SK-N-SH (cell line): ENCODE measurements at regions not wholly inside any gene's neighbourhood (a gene's known extent, or its start where the extent isn't known, plus 50 kb on each side); places are given as distances from the start of the nearest gene placed in this dataset.

ENCODE experiments used
- CTCF ChIA-PET: fragments of 300-600, 350-600 bp; formaldehyde crosslinking; extraction: SDS; loops from one replicate; lab custom pipeline; 2021; lab: Yijun Ruan, JAX
- POLR2A ChIA-PET: fragments of 350-600 bp; sonication (Branson Sonifier 250); formaldehyde crosslinking; extraction: SDS; loops from one replicate; lab custom pipeline; 2020; ENCODE audit warnings: antibody characterized with exemption, inconsistent platforms; lab: Yijun Ruan, JAX
- DNase-seq: peaks from one replicate; pipeline ENCODE4 v3.0.0; 2012
- H2AFZ ChIP-seq: fragments of 200-600 bp; sonication (generic); 2 replicates; pipeline ENCODE4 v1.8.1; 2016; ENCODE audit warnings: antibody characterized with exemption, mild to moderate bottlenecking, low read depth
- H3F3A ChIP-seq: fragments of 200-600 bp; sonication (generic); replicated peaks from 2 replicates; pipeline ENCODE3; 2016; ENCODE audit warnings: antibody characterized with exemption, mild to moderate bottlenecking; ENCODE audit not compliant: insufficient read depth
- H3K27ac ChIP-seq, 2 experiments: fragments of 200-500 bp in 1 of 2; fragments of 200-600 bp in 1 of 2; sonication (Bioruptor generic) in 1 of 2; sonication (generic), shearing (Covaris generic) in 1 of 2; 2 replicates each; pipeline versions ENCODE4 v1.5.1 to v1.6.1; 2014 to 2016; ENCODE audit warnings: low read depth in 2 of 2, inconsistent platforms in 1 of 2, low read length in 1 of 2, mild to moderate bottlenecking in 1 of 2, mixed read lengths in 1 of 2
- H3K27me3 ChIP-seq: fragments of 200-600 bp; sonication (generic), shearing (Covaris generic); 2 replicates; pipeline ENCODE4 v1.6.1; 2016; ENCODE audit warnings: mixed run types; ENCODE audit not compliant: insufficient read depth
- H3K36me3 ChIP-seq, 2 experiments: fragments of 200-500 bp in 1 of 2; fragments of 200-600 bp in 1 of 2; sonication (Bioruptor generic) in 1 of 2; sonication (generic) in 1 of 2; replicated peaks in 1 of 2; 2 replicates each; pipeline versions ENCODE3 to v1.5.1; 2014 to 2016; ENCODE audit warnings: low read length in 1 of 2, mild to moderate bottlenecking in 1 of 2; ENCODE audit not compliant: insufficient read depth in 2 of 2, control insufficient read depth in 1 of 2
- H3K4me1 ChIP-seq, 2 experiments: fragments of 200-500 bp in 1 of 2; fragments of 200-600 bp in 1 of 2; sonication (Bioruptor generic) in 1 of 2; sonication (generic), shearing (Covaris generic) in 1 of 2; 2 replicates each; pipeline versions ENCODE4 v1.5.1 to v1.6.1; 2014 to 2016; ENCODE audit warnings: low read depth in 1 of 2, low read length in 1 of 2, mixed run types in 1 of 2; ENCODE audit not compliant: insufficient read depth in 2 of 2, control insufficient read depth in 1 of 2
- H3K4me2 ChIP-seq: fragments of 200-600 bp; sonication (generic), shearing (Covaris generic); 2 replicates; pipeline ENCODE4 v1.6.1; 2017; ENCODE audit warnings: mixed run types
- H3K4me3 ChIP-seq, 2 experiments: fragments of 200-500 bp in 1 of 2; fragments of 200-600 bp in 1 of 2; sonication (Bioruptor generic) in 1 of 2; sonication (generic), shearing (Covaris generic) in 1 of 2; 2 replicates each; pipeline versions ENCODE4 v1.5.1 to v1.8.1; 2014 to 2016; ENCODE audit warnings: low read depth in 2 of 2, inconsistent platforms in 1 of 2, low read length in 1 of 2, mild to moderate bottlenecking in 1 of 2, mixed read lengths in 1 of 2, moderate library complexity in 1 of 2
- H3K79me2 ChIP-seq: fragments of 200-600 bp; sonication (generic); 2 replicates; pipeline ENCODE4 v1.8.1; 2017; ENCODE audit warnings: mild to moderate bottlenecking; ENCODE audit not compliant: insufficient read depth
- H3K9ac ChIP-seq: fragments of 200-600 bp; sonication (generic); 2 replicates; pipeline ENCODE4 v1.6.1; 2017; ENCODE audit warnings: mixed run types
- H3K9me2 ChIP-seq: fragments of 200-600 bp; sonication (generic); 2 replicates; pipeline ENCODE4 v1.6.1; 2017; ENCODE audit warnings: mixed run types
- H3K9me3 ChIP-seq: fragments of 200-600 bp; sonication (generic); 2 replicates; pipeline ENCODE4 v1.6.1; 2017; ENCODE audit warnings: mixed run types, mild to moderate bottlenecking, moderate library complexity
- H4K20me1 ChIP-seq: fragments of 200-600 bp; sonication (generic); 2 replicates; pipeline ENCODE4 v1.6.1; 2017; ENCODE audit warnings: mild to moderate bottlenecking, mixed run types; ENCODE audit not compliant: insufficient read depth
- CHD2 ChIP-seq: fragments of 150-350 bp; IDR thresholded peaks from 2 replicates; pipeline ENCODE4 v1.6.1; 2018; ENCODE audit warnings: low read length; ENCODE audit not compliant: partially characterized antibody
- ELF1 ChIP-seq: IDR thresholded peaks from 2 replicates; pipeline ENCODE4 v1.4.0; 2012
- EZH2phosphoT487 ChIP-seq: fragments of 200-600 bp; sonication (generic); IDR thresholded peaks from 2 replicates; pipeline ENCODE4 v1.6.1; 2017; ENCODE audit warnings: low read depth, mixed run types, mild to moderate bottlenecking, antibody characterized with exemption, moderate library complexity, borderline replicate concordance
- FOXJ3 ChIP-seq: sonication (generic); formaldehyde crosslinking; IDR thresholded peaks from 2 replicates; pipeline ENCODE4 v1.5.1; 2020; ENCODE audit warnings: mild to moderate bottlenecking, missing genetic modification reagents
- FOXM1 ChIP-seq: IDR thresholded peaks from 2 replicates; pipeline ENCODE4 v1.4.0; 2012; ENCODE audit warnings: low read depth, mild to moderate bottlenecking
- GABPA ChIP-seq: IDR thresholded peaks from 2 replicates; pipeline ENCODE4 v1.4.0; 2012; ENCODE audit warnings: low read depth, mild to moderate bottlenecking
- MXI1 ChIP-seq: IDR thresholded peaks from 2 replicates; pipeline ENCODE4 v1.6.1; 2012; ENCODE audit warnings: mild to moderate bottlenecking, low read depth, low read length, improper control_type of control experiment
- NFIC ChIP-seq: IDR thresholded peaks from 2 replicates; pipeline ENCODE4 v1.4.0; 2012; ENCODE audit warnings: borderline replicate concordance
- PBX3 ChIP-seq: IDR thresholded peaks from 2 replicates; pipeline ENCODE4; 2012
- POLR2AphosphoS5 ChIP-seq: IDR thresholded peaks from 2 replicates; pipeline ENCODE4 v1.6.1; 2012; ENCODE audit warnings: low read depth, low read length
- RAD21 ChIP-seq: IDR thresholded peaks from 2 replicates; pipeline ENCODE4 v1.6.1; 2012; ENCODE audit warnings: mild to moderate bottlenecking, low read length
- RCOR1 ChIP-seq: fragments of 150-350 bp; IDR thresholded peaks from 2 replicates; pipeline ENCODE4 v1.6.1; 2017; ENCODE audit warnings: antibody characterized with exemption, low read length
- SIN3A ChIP-seq: IDR thresholded peaks from 2 replicates; pipeline ENCODE4 v1.6.1; 2012; ENCODE audit warnings: low read depth, mild to moderate bottlenecking, low read length, moderate library complexity, borderline replicate concordance
- TAF1 ChIP-seq: IDR thresholded peaks from 2 replicates; pipeline ENCODE4 v1.6.1; 2012; ENCODE audit warnings: low read depth, mild to moderate bottlenecking, low read length, moderate library complexity, borderline replicate concordance
- TEAD4 ChIP-seq: IDR thresholded peaks from 2 replicates; pipeline ENCODE4 v1.4.0; 2012; ENCODE audit warnings: mild to moderate bottlenecking, borderline replicate concordance; ENCODE audit not compliant: insufficient read depth
- WGBS: methylation state at CpG from one replicate; pipeline ENCODE4 v1.1.6; 2017; ENCODE audit warnings: low lambda C conversion rate; 5-methylcytosine and 5-hydroxymethylcytosine counted together
- TF ChIP-seq, protein P1 (sequence below): IDR thresholded peaks from 2 replicates; pipeline ENCODE4 v1.4.0; 2012; ENCODE audit warnings: low read depth, borderline replicate concordance
- TF ChIP-seq, protein P2 (sequence below): fragments of 150-350 bp; IDR thresholded peaks from 2 replicates; pipeline ENCODE4 v1.6.1; 2017; ENCODE audit warnings: antibody characterized with exemption, low read length, low read depth, borderline replicate concordance
- TF ChIP-seq, protein P3 (sequence below): IDR thresholded peaks from 2 replicates; pipeline ENCODE4 v1.4.0; 2012; ENCODE audit warnings: low read depth

DNA sequence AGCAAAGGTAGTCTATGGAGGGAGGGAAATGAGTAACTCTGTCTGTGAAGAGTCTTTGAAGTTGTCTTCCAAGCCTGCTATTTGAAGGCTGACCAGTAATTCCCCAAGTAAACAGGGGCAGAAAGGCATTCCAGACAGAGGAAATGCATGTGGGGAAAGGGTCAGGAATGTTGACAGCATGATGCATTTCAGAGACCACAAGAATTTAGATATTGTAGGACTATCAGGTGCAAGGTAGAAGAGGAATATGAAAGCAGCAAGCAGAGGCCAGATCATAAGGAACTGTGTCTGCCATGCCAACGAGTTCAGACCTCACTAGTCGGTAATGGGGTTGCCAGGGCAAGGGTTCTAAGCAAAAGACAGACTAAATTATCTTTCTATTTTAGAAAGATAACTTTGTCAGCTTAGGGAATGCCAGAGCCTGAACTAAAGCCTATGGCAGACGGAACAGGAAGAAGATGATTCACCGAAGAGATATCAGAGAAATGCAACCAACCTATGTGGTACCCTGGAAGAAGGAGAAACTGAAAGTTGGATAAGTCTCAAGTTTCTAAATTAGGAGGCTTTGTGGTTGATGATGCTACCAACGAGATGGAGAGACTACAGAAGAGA is 327.0 kb upstream of the RORA start (continued):
- TF ChIP-seq, protein P1, sequence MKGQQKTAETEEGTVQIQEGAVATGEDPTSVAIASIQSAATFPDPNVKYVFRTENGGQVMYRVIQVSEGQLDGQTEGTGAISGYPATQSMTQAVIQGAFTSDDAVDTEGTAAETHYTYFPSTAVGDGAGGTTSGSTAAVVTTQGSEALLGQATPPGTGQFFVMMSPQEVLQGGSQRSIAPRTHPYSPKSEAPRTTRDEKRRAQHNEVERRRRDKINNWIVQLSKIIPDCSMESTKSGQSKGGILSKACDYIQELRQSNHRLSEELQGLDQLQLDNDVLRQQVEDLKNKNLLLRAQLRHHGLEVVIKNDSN = no peak

DNA sequence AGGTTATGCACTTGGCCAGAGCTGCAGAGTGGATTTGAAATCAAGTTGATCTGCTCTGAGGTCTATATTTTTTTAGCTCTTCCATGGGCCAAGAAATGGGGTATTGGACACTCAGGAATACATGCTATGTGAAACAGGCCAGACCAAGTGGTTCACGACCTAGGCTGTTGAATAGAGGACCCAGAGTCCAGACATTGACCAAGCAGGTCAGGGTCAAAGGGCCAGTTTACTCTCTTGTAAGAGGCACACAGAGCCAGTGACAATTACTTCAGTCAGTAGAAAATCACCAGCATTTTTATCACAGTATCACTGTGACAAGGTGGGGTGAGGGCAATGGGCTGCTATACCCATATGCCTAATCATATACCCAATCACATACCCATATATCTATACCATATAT is 320.6 kb upstream of the RORA start:
- H4K20me1 ChIP-seq = no peaks in the 10 kb centered on the region
- CTCF ChIA-PET = no interaction called here
- H3K27ac ChIP-seq = no peak overlapping the region
- H3K4me3 ChIP-seq = no peak overlapping the region
- peaks cover 0 to 2% of the 10 kb centered on the region in 2 experiments; a peak in 1 of 4 replicates for H3K4me1 ChIP-seq
- H3K9ac ChIP-seq = no peak overlapping the region
- H3K9me2 ChIP-seq = no peaks in the 10 kb centered on the region
- DNase-seq = no peak
- WGBS = 17% methylated on average over 1 of the region's 1 CpG
- H2AFZ ChIP-seq = no peak overlapping the region
- H3K36me3 ChIP-seq = no peaks in the 10 kb centered on the region
- H3F3A ChIP-seq = no peaks in the 10 kb centered on the region
- no peaks in the 10 kb centered on the region for H3K9me3 ChIP-seq
- TF ChIP-seq PBX3 = no peak
- TF ChIP-seq NFIC = no peak
- TF ChIP-seq POLR2AphosphoS5 = no peak
- TF ChIP-seq ELF1 = no peak
- TF ChIP-seq FOXM1 = no peak
- no peak for TF ChIP-seq CHD2
- TF ChIP-seq RAD21 = no peak
- TF ChIP-seq, protein P2, sequence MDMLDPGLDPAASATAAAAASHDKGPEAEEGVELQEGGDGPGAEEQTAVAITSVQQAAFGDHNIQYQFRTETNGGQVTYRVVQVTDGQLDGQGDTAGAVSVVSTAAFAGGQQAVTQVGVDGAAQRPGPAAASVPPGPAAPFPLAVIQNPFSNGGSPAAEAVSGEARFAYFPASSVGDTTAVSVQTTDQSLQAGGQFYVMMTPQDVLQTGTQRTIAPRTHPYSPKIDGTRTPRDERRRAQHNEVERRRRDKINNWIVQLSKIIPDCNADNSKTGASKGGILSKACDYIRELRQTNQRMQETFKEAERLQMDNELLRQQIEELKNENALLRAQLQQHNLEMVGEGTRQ = no peak
- no peak for TF ChIP-seq TAF1
- TF ChIP-seq, protein P3, sequence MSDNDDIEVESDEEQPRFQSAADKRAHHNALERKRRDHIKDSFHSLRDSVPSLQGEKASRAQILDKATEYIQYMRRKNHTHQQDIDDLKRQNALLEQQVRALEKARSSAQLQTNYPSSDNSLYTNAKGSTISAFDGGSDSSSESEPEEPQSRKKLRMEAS = no peak
- no peak for TF ChIP-seq SIN3A
- TF ChIP-seq TEAD4 = no peak
- no peak for TF ChIP-seq MXI1
- TF ChIP-seq RCOR1 = no peak
- no peak for TF ChIP-seq EZH2phosphoT487
- TF ChIP-seq FOXJ3 = no peak
- no peak for TF ChIP-seq GABPA
- H3K79me2 ChIP-seq = no peaks in the 10 kb centered on the region
- H3K27me3 ChIP-seq = no peaks in the 10 kb centered on the region
- POLR2A ChIA-PET = no interaction called here
- H3K4me2 ChIP-seq = no peak overlapping the region
